Mesodermal cell (in vitro differentiated cells): ENCODE measurements at regions not wholly inside any gene's neighbourhood (a gene's known extent, or its start where the extent isn't known, plus 50 kb on each side); places are given as distances from the start of the nearest gene placed in this dataset.

Source experiments
- H3K27ac ChIP-seq: 2 replicates; pipeline ENCODE4 v1.7.0; 2013; ENCODE audit warnings: mild to moderate bottlenecking, low read depth, low read length, moderate library complexity; ENCODE audit not compliant: severe bottlenecking
- H3K36me3 ChIP-seq: 2 replicates; pipeline ENCODE4 v1.7.1; 2013; ENCODE audit warnings: mild to moderate bottlenecking, low read length, moderate library complexity; ENCODE audit not compliant: control insufficient read depth, insufficient read depth
- H3K4me1 ChIP-seq: one replicate; pipeline ENCODE4 v1.7.1; 2013; ENCODE audit warnings: mild to moderate bottlenecking, low read length; ENCODE audit not compliant: insufficient read depth, control insufficient read depth, poor library complexity, severe bottlenecking
- H3K4me3 ChIP-seq: 2 replicates; pipeline ENCODE4 v1.7.0; 2013; ENCODE audit warnings: low read length, control low read depth, mild to moderate bottlenecking; ENCODE audit not compliant: insufficient read depth, poor library complexity, severe bottlenecking; ENCODE audit errors: extremely low read depth
- H3K9me3 ChIP-seq: 2 replicates; pipeline ENCODE4 v1.7.1; 2013; ENCODE audit warnings: mild to moderate bottlenecking, low read length, moderate library complexity; ENCODE audit not compliant: control insufficient read depth
- WGBS, 2 experiments: methylation state at CpG; one replicate each; pipeline ENCODE4 v1.1.5; 2013; ENCODE audit warnings: missing lambda C conversion rate in 2 of 2; ENCODE audit not compliant: insufficient coverage in 2 of 2; 5-methylcytosine and 5-hydroxymethylcytosine counted together

- WGBS, 2 experiments = 71% methylated on average over 1 of the region's 2 CpGs; no CpG with 5 or more reads in 1 of the 2 experiments
- Histone ChIP-seq H3K9me3 (peaks cover 19% of the 10 kb centered on the region), H3K27ac (peak overlapping the region; percentile 36), H3K4me1 (no peaks in the 10 kb centered on the region), H3K36me3 (no peaks in the 10 kb centered on the region), H3K4me3 (no peak overlapping the region)
Observed at GRCh38 chr10:130719448-130719752, 583.2 kb downstream of the GLRX3 start.

- H3K4me1 ChIP-seq = no peaks in the 10 kb centered on the region
- no peak overlapping the region for H3K27ac ChIP-seq
- no peak overlapping the region for H3K4me3 ChIP-seq
- WGBS, 2 experiments = 73 to 82% methylated on average over 4 of the region's 5 CpGs
- H3K9me3 ChIP-seq = peaks cover 19% of the 10 kb centered on the region
- H3K36me3 ChIP-seq = no peaks in the 10 kb centered on the region
Observed at GRCh38 chr10:130720235-130720634, 584.0 kb downstream of the GLRX3 start.

GRCh38 chr10:130721971-130722370 lies 585.8 kb downstream of the GLRX3 start:
- Histone ChIP-seq H3K4me3 (no peak overlapping the region), H3K27ac (no peak overlapping the region), H3K36me3 (no peaks in the 10 kb centered on the region), H3K9me3 (peaks cover 19% of the 10 kb centered on the region), H3K4me1 (no peaks in the 10 kb centered on the region)
- WGBS, 2 experiments = 72 to 87% methylated on average over 10 to 14 of the region's 14 CpGs

GRCh38 chr10:130723704-130724103 lies 587.5 kb downstream of the GLRX3 start:
- Histone ChIP-seq H3K36me3 (no peaks in the 10 kb centered on the region), H3K27ac (no peak overlapping the region), H3K9me3 (peaks cover 14% of the 10 kb centered on the region), H3K4me1 (no peaks in the 10 kb centered on the region), H3K4me3 (no peak overlapping the region)
- WGBS, 2 experiments = 86 to 90% methylated on average over 3 of the region's 3 CpGs

GRCh38 chr10:130725474-130725970 lies 586.0 kb downstream of the TCERG1L start:
- Histone ChIP-seq H3K4me3 (no peak overlapping the region), H3K27ac (no peak overlapping the region), H3K4me1 (no peaks in the 10 kb centered on the region), H3K36me3 (no peaks in the 10 kb centered on the region), H3K9me3 (no peaks in the 10 kb centered on the region)
- 86 to 90% methylated on average over 3 to 7 of the region's 7 CpGs for WGBS, 2 experiments

- 89 to 93% methylated on average over 23 of the region's 23 CpGs for WGBS, 2 experiments
- no peaks in the 10 kb centered on the region for H3K4me1 ChIP-seq
- H3K9me3 ChIP-seq = no peaks in the 10 kb centered on the region
- H3K36me3 ChIP-seq = no peaks in the 10 kb centered on the region
- no peak overlapping the region for H3K4me3 ChIP-seq
- no peak overlapping the region for H3K27ac ChIP-seq
Observed at GRCh38 chr10:130726996-130727725, 584.4 kb downstream of the TCERG1L start.

- Histone ChIP-seq H3K27ac (no peak overlapping the region), H3K4me3 (no peak overlapping the region), H3K36me3 (no peaks in the 10 kb centered on the region), H3K9me3 (no peaks in the 10 kb centered on the region), H3K4me1 (no peaks in the 10 kb centered on the region)
- WGBS, 2 experiments = 90 to 93% methylated on average over 12 to 13 of the region's 15 CpGs
Observed at GRCh38 chr10:130727766-130728490, 583.6 kb downstream of the TCERG1L start.

GRCh38 chr10:130728531-130729215 lies 582.8 kb downstream of the TCERG1L start:
- no peaks in the 10 kb centered on the region for H3K36me3 ChIP-seq
- H3K9me3 ChIP-seq = no peaks in the 10 kb centered on the region
- WGBS, 2 experiments = 89 to 94% methylated on average over 18 to 21 of the region's 23 CpGs
- H3K4me1 ChIP-seq = no peaks in the 10 kb centered on the region
- H3K27ac ChIP-seq = no peak overlapping the region
- no peak overlapping the region for H3K4me3 ChIP-seq

- Histone ChIP-seq H3K4me1 (no peaks in the 10 kb centered on the region), H3K36me3 (no peaks in the 10 kb centered on the region), H3K9me3 (no peaks in the 10 kb centered on the region), H3K27ac (no peak overlapping the region), H3K4me3 (no peak overlapping the region)
Observed at GRCh38 chr10:130729876-130730275, 581.6 kb downstream of the TCERG1L start.

GRCh38 chr10:130737186-130737585 lies 574.3 kb downstream of the TCERG1L start:
- WGBS, 2 experiments = 29 to 50% methylated on average over 1 to 2 of the region's 2 CpGs
- no peaks in the 10 kb centered on the region for H3K4me1 ChIP-seq
- H3K36me3 ChIP-seq = no peaks in the 10 kb centered on the region
- no peaks in the 10 kb centered on the region for H3K9me3 ChIP-seq
- no peak overlapping the region for H3K4me3 ChIP-seq
- no peak overlapping the region for H3K27ac ChIP-seq
